ENCODE measurements at regions not wholly inside any gene's neighbourhood (a gene's known extent, or its start where the extent isn't known, plus 50 kb on each side); places are given as distances from the start of the nearest gene placed in this dataset.
A peak's percentile ranks its signal among the peaks of the same experiment; 100 is the strongest.

- DNase-seq (ENCODE audit: low read depth), result no peak
Measured at GRCh38 chr10:78247266-78247665, 213.6 kb downstream of the RPS24 start.

GRCh38 chr10:78247821-78248220 is 214.2 kb downstream of the RPS24 start:
- peak; percentile 51 for DNase-seq (ENCODE audit: low read depth)

- peak; percentile 65 for DNase-seq (ENCODE audit: low read depth)
Measured at GRCh38 chr10:78248651-78249464, 215.2 kb downstream of the RPS24 start.

GRCh38 chr10:78249690-78250089 is 216.0 kb downstream of the RPS24 start:
- DNase-seq (ENCODE audit: low read depth), result no peak

- DNase-seq (ENCODE audit: low read depth), result no peak
Measured at GRCh38 chr10:78250313-78251015, 216.8 kb downstream of the RPS24 start.

- DNase-seq (ENCODE audit: low read depth), result no peak
Measured at GRCh38 chr10:78251016-78251385, 217.3 kb downstream of the RPS24 start.

- DNase-seq (ENCODE audit: low read depth), result no peak
Measured at GRCh38 chr10:78252286-78252685, 218.6 kb downstream of the RPS24 start.

GRCh38 chr10:78253063-78253853 is 219.6 kb downstream of the RPS24 start:
- DNase-seq (ENCODE audit: low read depth), result no peak

GRCh38 chr10:78254013-78254412 is 220.3 kb downstream of the RPS24 start:
- DNase-seq (ENCODE audit: low read depth), result no peak

- DNase-seq (ENCODE audit: low read depth), result no peak
Measured at GRCh38 chr10:78255214-78255613, 221.6 kb downstream of the RPS24 start.

- peak; percentile 97 for DNase-seq (ENCODE audit: low read depth)
Measured at GRCh38 chr10:78255796-78256638, 222.4 kb downstream of the RPS24 start.

GRCh38 chr10:78258323-78259030 is 224.8 kb downstream of the RPS24 start:
- no peak for DNase-seq (ENCODE audit: low read depth)

GRCh38 chr10:78259391-78259790 is 225.7 kb downstream of the RPS24 start:
- DNase-seq (ENCODE audit: low read depth), result no peak

- no peak for DNase-seq (ENCODE audit: low read depth)
Measured at GRCh38 chr10:78260141-78260540, 226.5 kb downstream of the RPS24 start.

- DNase-seq (ENCODE audit: low read depth), result no peak
Measured at GRCh38 chr10:78260680-78261079, 227.0 kb downstream of the RPS24 start.

- no peak for DNase-seq (ENCODE audit: low read depth)
Measured at GRCh38 chr10:78261291-78261690, 227.6 kb downstream of the RPS24 start.

- no peak for DNase-seq (ENCODE audit: low read depth)
Measured at GRCh38 chr10:78262860-78263259, 229.2 kb downstream of the RPS24 start.

GRCh38 chr10:78263521-78263988 is 229.9 kb downstream of the RPS24 start:
- DNase-seq (ENCODE audit: low read depth), result peak; percentile 94

- no peak for DNase-seq (ENCODE audit: low read depth)
Measured at GRCh38 chr10:78264361-78264760, 230.7 kb downstream of the RPS24 start.

- peak; percentile 50 for DNase-seq (ENCODE audit: low read depth)
Measured at GRCh38 chr10:78266741-78267469, 233.2 kb downstream of the RPS24 start.
